HG02943 (cell line): ENCODE measurements at regions not wholly inside any gene's neighbourhood (a gene's known extent, or its start where the extent isn't known, plus 50 kb on each side); places are given as distances from the start of the nearest gene placed in this dataset.

ENCODE experiments used
- ATAC-seq: cut with Tn5 transposase; IDR thresholded peaks from one replicate; pipeline ENCODE4 v1.9.1; 2021; ENCODE audit warnings: mild to moderate bottlenecking, low read depth, moderate library complexity; ENCODE audit not compliant: unreplicated experiment

DNA sequence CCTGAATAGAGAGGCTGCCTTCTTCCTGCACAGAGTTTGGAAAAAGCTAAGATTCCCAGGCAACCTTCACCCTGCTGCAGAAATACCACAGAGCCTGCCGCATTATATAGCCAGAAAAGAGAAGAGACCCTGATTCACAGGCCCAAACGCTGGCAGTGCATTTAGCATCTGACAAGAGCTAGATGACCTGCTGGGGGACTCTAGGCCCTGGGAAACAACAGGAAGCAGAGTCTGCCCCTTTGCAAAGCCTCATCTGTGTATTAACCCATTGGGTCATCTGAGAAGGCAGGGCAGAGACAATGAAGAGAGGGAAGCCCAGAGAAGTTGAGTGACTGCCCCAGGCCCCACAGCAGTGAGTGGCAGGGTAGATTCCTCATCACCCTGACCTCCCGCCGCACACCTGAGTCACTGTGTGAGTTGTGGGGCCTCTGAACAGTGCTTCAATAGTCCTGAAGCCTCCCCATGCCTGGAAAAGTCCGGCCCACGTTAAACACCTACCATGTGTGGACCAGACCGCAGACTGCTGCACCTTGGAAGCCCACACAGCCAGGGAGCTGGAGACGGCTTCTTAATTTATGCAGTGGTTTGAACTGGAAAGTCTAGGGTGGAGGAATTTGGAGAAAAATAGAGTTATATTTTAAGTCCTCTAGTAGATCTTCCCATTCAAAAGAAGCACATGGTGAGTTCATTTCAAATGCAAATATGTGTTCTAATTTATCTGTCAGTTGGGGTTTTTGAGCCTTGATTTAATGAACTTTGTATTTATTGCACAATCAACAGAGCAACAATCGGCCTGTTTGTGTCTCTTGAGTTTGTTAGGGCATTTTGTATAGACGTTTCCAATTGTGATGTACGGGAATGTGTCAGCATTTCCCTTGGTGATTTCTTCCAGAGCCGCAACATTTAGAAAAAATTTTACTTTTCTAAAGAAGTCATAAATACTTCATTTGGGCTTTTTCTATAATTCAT, 80.4 kb upstream of the GPR26 start:
- ATAC-seq: no peak

DNA sequence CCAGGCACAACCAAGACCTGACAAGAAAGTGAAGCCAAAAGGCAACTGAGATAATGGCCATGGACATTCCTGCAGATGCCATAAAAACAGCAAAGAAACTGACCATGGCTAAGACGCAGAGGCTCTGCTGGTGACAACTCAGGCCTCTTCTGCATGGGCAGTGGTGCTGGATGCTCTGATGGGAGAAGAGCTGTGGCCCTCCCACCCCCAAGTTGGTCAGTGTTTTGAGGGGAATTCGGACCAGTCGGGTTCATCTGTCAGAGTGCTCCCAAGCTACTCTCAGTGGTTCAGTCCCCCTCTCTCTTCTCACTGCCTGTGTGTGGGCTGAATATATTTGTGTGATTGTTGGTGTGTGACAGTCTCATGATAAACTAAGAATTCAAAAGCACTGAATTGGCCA, 79.0 kb upstream of the GPR26 start:
- ATAC-seq: no peak

DNA sequence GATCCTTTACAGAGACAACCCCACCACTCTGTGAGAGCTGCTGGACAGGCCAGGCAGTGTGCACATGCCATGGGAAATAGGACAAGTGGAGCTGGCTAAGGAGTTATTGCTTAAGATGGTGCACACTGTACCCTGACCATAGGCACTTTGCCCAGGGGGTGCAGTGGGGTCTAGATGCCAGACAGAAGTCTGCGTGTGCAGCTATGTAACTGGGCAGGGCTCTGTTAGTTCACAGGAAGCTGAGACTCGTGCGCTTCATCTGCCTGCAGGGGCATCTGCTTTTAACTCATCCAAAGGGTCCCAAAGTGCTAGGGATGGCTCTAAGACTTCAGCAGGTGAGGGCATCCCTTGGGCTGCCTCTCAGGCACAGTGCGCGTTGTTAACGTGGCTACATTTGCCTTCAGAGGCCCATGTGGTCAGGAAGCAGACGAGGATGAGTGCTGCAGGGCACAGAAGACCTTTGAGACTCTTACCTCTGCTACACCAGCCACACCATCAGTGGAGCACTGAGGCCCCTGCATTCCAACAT, 77.7 kb upstream of the GPR26 start:
- ATAC-seq: no peak

DNA sequence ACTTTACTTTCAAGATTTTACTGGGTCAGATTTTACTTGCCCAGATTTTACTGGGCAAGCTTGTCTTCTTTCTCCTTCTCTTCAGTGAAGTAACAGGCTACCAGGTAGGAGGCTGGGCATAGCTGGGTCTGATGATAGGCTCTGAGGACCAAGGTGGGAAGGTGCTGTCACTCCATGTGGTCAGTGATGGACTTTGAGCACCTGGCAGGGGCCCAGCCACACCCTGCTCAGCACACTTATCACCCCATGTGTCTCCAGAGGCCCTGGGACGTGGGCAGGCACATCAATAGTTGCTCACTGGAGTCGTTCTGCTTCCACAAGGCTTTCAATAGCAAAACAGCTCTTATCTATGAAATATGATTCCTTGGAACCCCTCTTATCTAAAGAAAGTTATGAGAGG, 70.5 kb upstream of the GPR26 start:
- no peak for ATAC-seq

DNA sequence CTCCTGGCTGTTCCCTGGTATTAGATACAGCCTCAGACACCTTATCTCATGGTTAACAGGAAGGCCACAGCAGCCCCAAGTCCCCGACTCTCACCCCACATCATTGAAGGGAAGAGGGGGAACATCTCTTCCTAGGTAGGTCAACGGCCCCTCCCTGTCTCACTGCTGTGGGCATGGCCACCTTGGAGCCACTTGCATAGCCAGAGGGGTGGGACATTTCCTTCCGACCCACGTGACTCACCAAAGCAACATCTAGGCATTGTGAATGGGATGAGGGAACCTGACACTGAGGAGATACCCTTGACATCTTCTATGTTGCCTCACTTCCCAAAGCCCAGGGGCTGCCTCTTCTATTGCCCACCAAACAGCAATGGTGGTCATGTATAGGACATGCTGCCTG, 68.5 kb upstream of the GPR26 start:
- no peak for ATAC-seq

DNA sequence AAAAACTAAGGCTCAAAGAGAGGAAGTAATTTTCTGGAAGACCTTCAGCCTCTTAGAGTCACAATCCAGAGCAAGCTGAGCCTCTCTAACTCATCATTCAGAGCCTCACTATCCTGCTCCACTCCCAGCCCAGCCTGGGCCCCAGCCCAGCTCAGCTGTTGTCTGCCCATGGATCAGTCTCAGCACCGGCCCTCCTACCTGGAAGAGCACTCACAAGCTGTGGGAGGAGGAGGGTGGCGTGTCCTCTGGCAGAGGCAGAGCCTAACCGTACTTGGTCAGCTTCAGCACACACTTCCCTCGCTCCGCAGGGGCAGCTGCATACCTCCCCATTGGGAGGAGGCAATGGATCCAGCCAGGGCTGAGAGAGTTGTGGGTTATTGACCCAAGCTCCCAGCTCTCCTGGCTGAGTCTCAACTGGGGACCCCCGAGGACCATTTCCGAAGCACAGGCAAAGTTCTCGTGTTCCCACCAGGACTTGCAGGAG, 66.7 kb upstream of the GPR26 start:
- no peak for ATAC-seq

DNA sequence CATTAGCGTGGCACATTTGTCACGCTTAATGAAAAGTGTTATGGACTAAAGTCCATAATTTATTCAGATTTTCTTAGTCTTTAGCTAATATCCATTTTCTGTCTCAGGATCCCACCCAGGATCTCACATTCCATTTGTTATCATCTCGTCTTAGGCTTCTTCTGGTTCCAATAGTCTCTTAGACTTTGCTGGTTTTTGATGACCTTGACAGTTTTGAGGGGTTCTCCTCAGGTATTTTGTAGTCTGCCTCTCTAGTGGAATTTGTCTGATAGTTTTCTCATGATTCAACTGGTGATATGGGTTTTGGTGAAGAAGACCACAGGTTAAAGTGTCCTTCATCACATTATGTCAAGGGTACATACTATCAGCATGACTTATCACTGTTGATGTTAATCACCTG, 66.0 kb upstream of the GPR26 start:
- no peak for ATAC-seq

DNA sequence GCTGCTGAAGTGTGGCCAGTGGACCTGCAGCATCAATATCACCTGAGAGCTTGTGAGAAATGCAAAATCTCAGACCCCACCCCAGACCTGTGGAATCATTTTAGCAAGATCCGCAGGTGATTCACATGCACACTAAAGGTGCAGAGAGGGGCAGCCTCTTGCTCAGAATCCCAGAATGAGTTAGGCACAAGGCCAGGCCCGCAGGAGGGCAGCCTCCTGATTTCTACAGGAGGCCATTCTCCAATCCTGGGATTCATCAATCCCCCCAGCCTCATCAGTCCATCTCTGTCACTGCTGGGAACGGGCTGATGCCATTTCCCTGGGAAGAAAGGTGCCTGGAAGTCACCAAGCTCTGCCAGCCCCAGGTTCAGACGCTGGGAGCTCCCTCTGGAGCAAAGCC, 63.0 kb upstream of the GPR26 start:
- ATAC-seq: no peak

DNA sequence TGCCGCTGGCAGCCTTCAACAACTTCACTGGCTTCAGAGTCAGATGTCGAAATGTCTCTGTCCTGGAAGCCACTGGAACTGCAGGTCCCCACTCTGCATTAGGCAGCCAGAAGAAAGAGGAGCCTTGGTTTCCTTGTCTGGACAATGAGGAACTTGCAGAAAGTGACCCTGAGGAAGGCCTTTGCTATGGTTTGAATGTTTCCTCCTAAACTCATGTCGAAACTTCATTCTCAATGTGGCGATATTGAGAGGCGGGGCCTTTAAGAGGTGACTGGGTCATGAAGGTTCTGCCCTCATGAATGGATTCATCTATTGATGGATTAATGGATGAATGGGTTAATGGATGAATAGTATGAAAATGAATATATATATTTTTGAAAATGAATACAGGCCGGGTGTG, 61.6 kb upstream of the GPR26 start:
- no peak for ATAC-seq

DNA sequence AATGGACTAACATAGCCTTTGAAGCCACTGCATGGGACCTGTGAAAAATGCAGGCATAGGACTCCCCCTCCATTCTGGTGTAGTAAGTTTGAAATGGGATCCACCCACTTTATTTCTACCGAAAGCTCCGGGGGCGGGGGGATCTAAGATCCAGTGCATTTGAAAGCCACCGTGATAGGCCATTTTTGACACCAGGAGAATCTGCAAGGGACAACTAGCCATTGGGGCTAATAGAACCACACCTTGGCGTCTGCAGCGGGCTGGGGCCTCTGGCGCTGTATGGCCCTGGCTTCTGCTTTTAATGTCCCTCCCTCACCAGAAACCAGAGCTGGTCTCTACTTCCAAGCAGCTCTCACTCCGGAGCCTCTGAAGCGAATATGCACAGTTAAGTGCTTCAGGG, 60.1 kb upstream of the GPR26 start:
- ATAC-seq: no peak

DNA sequence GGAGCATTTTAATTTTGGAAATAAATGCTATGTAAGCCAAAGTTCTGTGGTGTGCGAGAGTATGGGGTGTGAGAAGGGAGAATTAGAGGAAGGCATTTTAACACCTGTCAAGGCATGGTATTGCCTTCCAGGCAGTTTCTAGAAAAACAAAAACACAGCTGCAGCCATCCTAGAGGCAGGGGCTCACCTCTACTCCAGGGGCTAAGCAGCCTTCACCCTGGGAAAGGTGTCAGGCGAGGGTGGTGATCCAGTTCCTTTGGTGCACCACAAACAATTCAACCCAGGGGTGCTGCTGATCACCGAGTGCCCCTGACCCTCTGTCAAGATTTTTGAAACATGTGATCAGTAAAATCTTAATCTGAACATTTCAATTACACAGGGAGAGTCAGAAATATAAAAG, 59.2 kb upstream of the GPR26 start:
- no peak for ATAC-seq

DNA sequence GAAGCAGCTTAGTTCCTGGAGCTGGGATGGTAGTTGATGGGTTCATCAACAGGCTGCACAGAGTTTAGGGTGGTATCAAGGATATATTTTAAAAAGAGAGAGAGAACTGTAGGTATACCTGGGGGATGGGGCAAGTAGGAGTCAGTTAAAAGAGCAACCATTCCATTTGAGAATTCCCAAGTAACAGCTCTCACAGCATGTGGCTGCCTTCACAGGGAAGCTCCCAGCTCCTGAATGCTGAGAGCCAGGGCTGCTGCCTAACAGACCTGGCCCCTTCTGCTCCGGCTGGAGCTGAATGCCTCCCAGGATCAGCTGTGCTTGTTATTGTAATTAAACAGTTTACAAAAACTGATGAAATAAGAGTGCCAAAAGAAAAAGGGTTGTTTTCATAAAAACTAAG, 58.8 kb upstream of the GPR26 start:
- ATAC-seq: no peak

DNA sequence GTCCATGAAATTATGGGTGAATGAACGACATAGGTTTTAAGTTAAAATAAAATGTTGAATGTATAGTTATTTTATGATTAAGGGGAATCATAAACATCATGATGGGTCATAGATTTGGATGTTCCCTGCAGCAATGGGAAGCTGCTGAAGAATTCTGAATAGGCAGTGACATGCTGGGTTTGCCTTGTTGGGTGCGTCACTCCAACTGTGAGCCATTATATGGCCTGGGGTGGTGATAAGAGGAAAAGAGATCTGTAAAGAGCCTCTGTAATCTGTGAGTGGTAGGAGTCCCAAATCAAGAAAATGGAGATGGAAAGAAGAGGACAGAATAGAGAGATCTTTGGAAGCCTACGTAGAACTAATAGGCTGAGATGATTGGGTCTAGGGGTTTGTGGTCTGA, 58.1 kb upstream of the GPR26 start:
- ATAC-seq: no peak

DNA sequence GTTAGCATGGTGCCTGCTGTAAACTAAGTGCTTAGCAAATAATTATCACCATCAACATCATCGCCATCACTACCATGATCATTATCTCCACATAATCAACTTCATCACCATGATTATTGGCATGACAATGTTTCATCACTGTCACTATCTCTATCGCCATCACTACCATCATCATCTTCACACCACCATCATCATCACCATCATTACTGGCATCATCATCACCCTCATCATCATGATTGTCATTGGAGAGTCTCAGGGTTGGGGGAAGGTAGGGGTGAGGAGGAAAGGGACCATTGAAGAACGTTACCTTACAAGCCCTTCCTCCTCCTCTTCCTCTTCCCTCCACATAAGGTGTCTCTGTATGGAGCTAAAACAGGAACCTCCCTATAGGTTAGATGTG, 54.9 kb upstream of the GPR26 start:
- ATAC-seq: no peak

DNA sequence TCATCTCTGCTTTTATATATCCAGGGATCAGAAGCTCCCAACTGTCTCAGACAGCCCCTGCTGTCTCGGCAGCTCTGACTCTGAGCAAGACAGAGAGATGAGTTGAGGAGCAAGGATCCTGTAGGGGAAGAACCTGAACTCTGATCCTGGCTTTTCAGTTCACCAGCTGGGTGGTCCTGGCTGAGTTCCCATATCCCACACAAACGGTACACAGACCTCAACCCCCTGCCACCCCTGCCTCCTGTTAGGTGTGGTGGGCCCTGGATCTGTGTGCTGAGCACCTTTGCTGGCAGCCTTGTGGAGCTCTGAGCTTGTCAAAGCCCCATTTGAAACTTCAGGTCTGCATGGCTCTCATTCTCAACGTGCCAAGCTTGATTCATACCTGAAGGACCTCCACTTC, 54.3 kb upstream of the GPR26 start:
- ATAC-seq: no peak

DNA sequence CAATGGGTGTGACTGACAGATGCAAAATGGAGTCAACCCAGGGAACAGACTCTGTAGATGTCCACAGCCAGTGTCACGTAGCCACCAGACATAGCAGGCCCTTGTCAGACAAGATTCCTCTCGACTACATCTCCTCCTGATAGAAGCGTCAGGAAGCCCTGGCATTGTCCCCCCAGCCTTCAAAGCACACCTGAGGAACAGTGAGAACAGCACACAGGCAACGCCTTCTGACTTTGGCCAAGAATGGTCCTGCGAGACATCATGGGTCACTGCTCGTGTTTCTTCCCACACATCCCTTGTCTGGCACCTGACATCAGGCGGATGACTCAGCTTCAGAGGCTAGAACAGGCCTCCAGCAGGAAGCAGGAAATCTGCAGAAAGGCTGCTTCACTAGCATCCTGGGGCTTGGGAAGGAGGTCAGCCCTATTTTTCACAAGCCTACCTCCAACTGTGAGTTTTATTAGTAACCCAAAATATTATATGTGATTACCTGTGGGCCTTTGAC, 52.8 kb upstream of the GPR26 start:
- no peak for ATAC-seq

DNA sequence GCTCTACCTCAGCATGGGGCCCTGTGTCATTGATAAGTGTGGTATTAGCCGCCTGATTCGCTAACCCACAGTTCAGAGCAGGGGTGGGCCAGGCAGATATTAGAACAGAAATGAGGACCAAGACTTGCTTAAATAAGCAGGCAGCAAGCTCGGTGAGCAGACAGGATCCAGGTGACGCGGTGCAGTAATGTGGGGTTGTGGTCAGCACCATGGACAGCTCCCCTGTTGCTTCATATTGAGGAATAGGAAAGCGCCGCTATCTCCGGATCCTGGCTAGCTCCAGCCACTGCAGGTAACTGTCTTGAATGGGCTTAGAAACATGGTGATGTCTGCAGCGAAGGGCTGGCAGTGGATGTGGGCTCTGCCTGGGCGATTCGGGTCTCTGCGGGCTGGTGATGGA, 51.3 kb upstream of the GPR26 start:
- ATAC-seq: no peak
